OCI-LY3 (cell line): ENCODE measurements at regions not wholly inside any gene's neighbourhood (a gene's known extent, or its start where the extent isn't known, plus 50 kb on each side); places are given as distances from the start of the nearest gene placed in this dataset.
"Not testable (repeated sequence)": the region's sequence is repeated elsewhere in the genome, so short reads cannot be mapped to it uniquely, and the experiment has no call there.

Source experiments
- H2AFZ ChIP-seq: fragments of 200-600, 300-600 bp; shearing (Covaris generic); 2 replicates; pipeline ENCODE4 v1.6.0; 2014; ENCODE audit warnings: antibody characterized with exemption, low read depth, low read length
- H3K27ac ChIP-seq: fragments of 200-600, 300-600 bp; sonication (generic); 2 replicates; pipeline ENCODE4 v1.5.1; 2014; ENCODE audit warnings: mild to moderate bottlenecking, low read length, moderate library complexity, mixed read lengths
- H3K27me3 ChIP-seq: fragments of 200-600, 300-600 bp; sonication (generic); 2 replicates; pipeline ENCODE4 v1.6.1; 2014; ENCODE audit warnings: low read depth, low read length, mixed read lengths
- H3K36me3 ChIP-seq: fragments of 200-600, 300-600 bp; sonication (generic); replicated peaks from 2 replicates; pipeline ENCODE3; 2014; ENCODE audit warnings: low read depth, low read length, mixed read lengths
- H3K4me1 ChIP-seq: fragments of 300-600, 200-600 bp; sonication (generic); 2 replicates; pipeline ENCODE4 v1.6.1; 2014; ENCODE audit warnings: low read length, mixed read lengths
- H3K4me2 ChIP-seq: fragments of 200-600, 300-600 bp; sonication (generic); 2 replicates; pipeline ENCODE4 v1.6.1; 2014; ENCODE audit warnings: low read length, mixed read lengths
- H3K4me3 ChIP-seq: fragments of 300-600, 200-600 bp; sonication (generic); 2 replicates; pipeline ENCODE4 v1.5.1; 2014; ENCODE audit warnings: antibody characterized with exemption, mild to moderate bottlenecking, low read length, moderate library complexity
- H3K79me2 ChIP-seq: fragments of 300-600, 200-600 bp; shearing (Covaris generic); 2 replicates; pipeline ENCODE4 v1.6.1; 2014; ENCODE audit warnings: mild to moderate bottlenecking, low read length, mixed read lengths
- H3K9ac ChIP-seq: fragments of 300-600, 200-600 bp; shearing (Covaris generic); 2 replicates; pipeline ENCODE4 v1.6.0; 2014; ENCODE audit warnings: mild to moderate bottlenecking, low read length, moderate library complexity
- H3K9me3 ChIP-seq: fragments of 200-600, 300-600 bp; shearing (Covaris generic); 2 replicates; pipeline ENCODE4 v1.6.1; 2014; ENCODE audit warnings: low read length, mixed read lengths; ENCODE audit not compliant: insufficient read depth
- H4K20me1 ChIP-seq: fragments of 200-600, 300-600 bp; sonication (generic); 2 replicates; pipeline ENCODE4 v1.6.1; 2016; ENCODE audit warnings: low read length, mixed read lengths; ENCODE audit not compliant: insufficient read depth
- CTCF ChIP-seq: fragments of 200-600, 300-600 bp; sonication (generic); IDR thresholded peaks from 2 replicates; pipeline ENCODE4 v1.5.1; 2014; ENCODE audit warnings: antibody characterized with exemption, low read length, low read depth
- EZH2phosphoT487 ChIP-seq: fragments of 200-600 bp; shearing (Covaris generic); IDR thresholded peaks from 2 replicates; pipeline ENCODE4 v1.6.1; 2018; ENCODE audit warnings: antibody characterized with exemption, mixed run types, low read depth

- H3K4me3 ChIP-seq: no peak overlapping the region
- H3K27ac ChIP-seq: no peak overlapping the region
- H3K9ac ChIP-seq: no peak overlapping the region
- H3K27me3 ChIP-seq: no peaks in the 10 kb centered on the region
- no peaks in the 10 kb centered on the region for H3K9me3 ChIP-seq
- H4K20me1 ChIP-seq: no peaks in the 10 kb centered on the region
- no peak overlapping the region for H2AFZ ChIP-seq
- no peaks in the 10 kb centered on the region for H3K36me3 ChIP-seq
- H3K4me2 ChIP-seq: no peak overlapping the region
- no peaks in the 10 kb centered on the region for H3K79me2 ChIP-seq
- no peak for TF ChIP-seq CTCF
- no peak for TF ChIP-seq EZH2phosphoT487
- H3K4me1 ChIP-seq: peaks cover 17% of the 10 kb centered on the region
Measured at GRCh38 chr12:105595440-105595839, 264.9 kb downstream of the C12orf75 start.

- H2AFZ ChIP-seq: no peak overlapping the region
- no peaks in the 10 kb centered on the region for H4K20me1 ChIP-seq
- H3K9ac ChIP-seq: no peak overlapping the region
- no peak overlapping the region; the same call in 1 of the 2 replicates for H3K27ac ChIP-seq
- peak overlapping the region; percentile 48 for H3K4me2 ChIP-seq
- no peaks in the 10 kb centered on the region for H3K27me3 ChIP-seq
- no peaks in the 10 kb centered on the region for H3K79me2 ChIP-seq
- no peak for TF ChIP-seq EZH2phosphoT487
- no peak for TF ChIP-seq CTCF
- H3K9me3 ChIP-seq: no peaks in the 10 kb centered on the region
- peaks cover 18% of the 10 kb centered on the region for H3K4me1 ChIP-seq
- no peaks in the 10 kb centered on the region for H3K36me3 ChIP-seq
- H3K4me3 ChIP-seq: no peak overlapping the region
Measured at GRCh38 chr12:105596731-105597130, 266.2 kb downstream of the C12orf75 start.

GRCh38 chr12:105598031-105598430, 267.5 kb downstream of the C12orf75 start:
- no peaks in the 10 kb centered on the region for H3K9me3 ChIP-seq
- no peak overlapping the region for H3K4me2 ChIP-seq
- H3K4me1 ChIP-seq: peaks cover 29% of the 10 kb centered on the region
- no peaks in the 10 kb centered on the region for H4K20me1 ChIP-seq
- H3K9ac ChIP-seq: no peak overlapping the region
- no peaks in the 10 kb centered on the region for H3K79me2 ChIP-seq
- H3K27ac ChIP-seq: no peak overlapping the region
- H3K4me3 ChIP-seq: no peak overlapping the region
- no peaks in the 10 kb centered on the region for H3K27me3 ChIP-seq
- no peak overlapping the region for H2AFZ ChIP-seq
- TF ChIP-seq EZH2phosphoT487: no peak
- no peak for TF ChIP-seq CTCF
- H3K36me3 ChIP-seq: no peaks in the 10 kb centered on the region

- no peak overlapping the region for H3K4me2 ChIP-seq
- H3K27ac ChIP-seq: no peak overlapping the region
- H3K4me1 ChIP-seq: peaks cover 25% of the 10 kb centered on the region
- TF ChIP-seq EZH2phosphoT487: no peak
- TF ChIP-seq CTCF: no peak
- no peaks in the 10 kb centered on the region for H3K79me2 ChIP-seq
- H3K9me3 ChIP-seq: no peaks in the 10 kb centered on the region
- no peak overlapping the region for H3K4me3 ChIP-seq
- no peaks in the 10 kb centered on the region for H4K20me1 ChIP-seq
- no peaks in the 10 kb centered on the region for H3K36me3 ChIP-seq
- no peak overlapping the region for H2AFZ ChIP-seq
- H3K9ac ChIP-seq: no peak overlapping the region
- H3K27me3 ChIP-seq: no peaks in the 10 kb centered on the region
Measured at GRCh38 chr12:105600911-105601545, 270.5 kb downstream of the C12orf75 start.

GRCh38 chr12:105602312-105602711, 271.8 kb downstream of the C12orf75 start:
- not testable (repeated sequence) for H3K27me3 ChIP-seq, H3K9me3 ChIP-seq, H3K9ac ChIP-seq, H3K36me3 ChIP-seq, H4K20me1 ChIP-seq, H3K79me2 ChIP-seq, H3K27ac ChIP-seq, H2AFZ ChIP-seq, H3K4me3 ChIP-seq
- Histone ChIP-seq H3K4me2 (peak overlapping the region; percentile 33; the same call in 1 of the 2 replicates), H3K4me1 (peaks cover 12% of the 10 kb centered on the region)

GRCh38 chr12:105604281-105604680, 273.8 kb downstream of the C12orf75 start:
- H3K79me2 ChIP-seq, H3K4me2 ChIP-seq, H3K4me3 ChIP-seq, H3K9me3 ChIP-seq, H3K36me3 ChIP-seq, H4K20me1 ChIP-seq, H2AFZ ChIP-seq, H3K27ac ChIP-seq, H3K9ac ChIP-seq, H3K27me3 ChIP-seq: not testable (repeated sequence)
- peaks cover 12% of the 10 kb centered on the region for H3K4me1 ChIP-seq
